Endodermal cell (in vitro differentiated cells): ENCODE measurements at regions not wholly inside any gene's neighbourhood (a gene's known extent, or its start where the extent isn't known, plus 50 kb on each side); places are given as distances from the start of the nearest gene placed in this dataset.

ENCODE experiments used
- DNase-seq: peaks from one replicate; pipeline ENCODE4 v3.0.0-alpha.2; 2017
- H3K27ac ChIP-seq: 2 replicates; pipeline ENCODE4 v1.5.1; 2013; ENCODE audit warnings: mild to moderate bottlenecking, low read depth, low read length, moderate library complexity
- H3K27me3 ChIP-seq: 2 replicates; pipeline ENCODE4 v1.6.1; 2013; ENCODE audit warnings: mild to moderate bottlenecking, low read length, moderate library complexity; ENCODE audit not compliant: insufficient read depth, control insufficient read depth, poor library complexity, severe bottlenecking
- H3K36me3 ChIP-seq: 2 replicates; pipeline ENCODE4 v1.7.0; 2013; ENCODE audit warnings: mild to moderate bottlenecking, low read length, moderate library complexity; ENCODE audit not compliant: control insufficient read depth, insufficient read depth
- H3K4me1 ChIP-seq: one replicate; pipeline ENCODE4 v1.7.0; 2013; ENCODE audit warnings: low read length; ENCODE audit not compliant: control insufficient read depth, insufficient read depth
- H3K4me3 ChIP-seq: 2 replicates; pipeline ENCODE4 v1.5.1; 2013; ENCODE audit warnings: mild to moderate bottlenecking, low read length, moderate library complexity
- H3K9ac ChIP-seq: 2 replicates; pipeline ENCODE4 v1.6.1; 2013; ENCODE audit warnings: mild to moderate bottlenecking, low read length, moderate library complexity; ENCODE audit not compliant: poor library complexity, severe bottlenecking; ENCODE audit errors: extremely low read depth
- H3K9me3 ChIP-seq: 2 replicates; pipeline ENCODE4 v1.6.1; 2013; ENCODE audit warnings: mild to moderate bottlenecking, low read length, moderate library complexity; ENCODE audit not compliant: control insufficient read depth
- H3K27ac Mint-ChIP-seq: 2 replicates; pipeline ENCODE4 v1.8.0; 2020; ENCODE audit warnings: mixed read lengths
- H3K27me3 Mint-ChIP-seq: 2 replicates; pipeline ENCODE4 v1.8.0; 2021; ENCODE audit warnings: mild to moderate bottlenecking, mixed read lengths; ENCODE audit not compliant: insufficient read depth
- H3K36me3 Mint-ChIP-seq: 2 replicates; pipeline ENCODE4 v1.8.0; 2020; ENCODE audit warnings: low read depth, mixed read lengths
- H3K4me1 Mint-ChIP-seq: 2 replicates; pipeline ENCODE4 v1.8.0; 2020; ENCODE audit warnings: mixed read lengths
- H3K4me3 Mint-ChIP-seq: 2 replicates; pipeline ENCODE4 v1.8.0; 2020; ENCODE audit warnings: mild to moderate bottlenecking, moderate library complexity, mixed read lengths
- H3K9me3 Mint-ChIP-seq: 2 replicates; pipeline ENCODE4 v1.8.0; 2020; ENCODE audit warnings: mild to moderate bottlenecking, mixed read lengths
- WGBS, 2 experiments: methylation state at CpG; one replicate each; pipeline versions ENCODE4 v1.1.5 to v1.1.7; 2013; ENCODE audit warnings: missing lambda C conversion rate in 2 of 2, mixed read lengths in 1 of 2; ENCODE audit not compliant: insufficient coverage in 1 of 2, insufficient read length in 1 of 2; 5-methylcytosine and 5-hydroxymethylcytosine counted together
- TF ChIP-seq, protein P1 (sequence below): fragments of 200-600 bp; sonication (generic); conservative IDR thresholded peaks from 2 replicates; pipeline ENCODE4 v1.5.0; 2021; ENCODE audit warnings: antibody characterized with exemption, mild to moderate bottlenecking

DNA sequence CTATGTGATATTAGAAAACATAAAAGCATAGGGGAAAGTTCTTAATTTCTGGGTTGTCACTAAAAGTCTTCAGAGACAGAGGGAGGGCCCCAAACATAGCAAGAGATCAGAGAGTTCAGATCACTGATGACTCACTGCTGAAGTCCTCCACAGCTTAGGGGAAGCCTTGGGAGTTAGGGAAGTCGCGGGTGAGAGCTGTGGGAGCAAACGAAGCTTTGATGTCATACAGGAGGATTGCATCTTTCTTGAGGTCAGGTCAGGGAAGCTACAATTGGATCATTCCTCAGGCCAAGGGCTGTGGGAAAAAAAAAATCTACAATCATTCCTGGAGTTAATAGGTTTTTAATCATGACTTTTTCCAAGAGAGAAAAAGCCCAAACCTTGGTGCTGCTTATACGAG is 96.2 kb downstream of the COPS8 start:
- WGBS, 2 experiments: 71 to 100% methylated on average over 1 to 4 of the region's 4 CpGs
- H3K36me3 Mint-ChIP-seq: no peaks in the 10 kb centered on the region
- H3K27ac Mint-ChIP-seq: no peak overlapping the region
- H3K4me1 Mint-ChIP-seq: no peaks in the 10 kb centered on the region
- no peak for DNase-seq
- H3K27me3 ChIP-seq: no peaks in the 10 kb centered on the region
- TF ChIP-seq, protein P1, sequence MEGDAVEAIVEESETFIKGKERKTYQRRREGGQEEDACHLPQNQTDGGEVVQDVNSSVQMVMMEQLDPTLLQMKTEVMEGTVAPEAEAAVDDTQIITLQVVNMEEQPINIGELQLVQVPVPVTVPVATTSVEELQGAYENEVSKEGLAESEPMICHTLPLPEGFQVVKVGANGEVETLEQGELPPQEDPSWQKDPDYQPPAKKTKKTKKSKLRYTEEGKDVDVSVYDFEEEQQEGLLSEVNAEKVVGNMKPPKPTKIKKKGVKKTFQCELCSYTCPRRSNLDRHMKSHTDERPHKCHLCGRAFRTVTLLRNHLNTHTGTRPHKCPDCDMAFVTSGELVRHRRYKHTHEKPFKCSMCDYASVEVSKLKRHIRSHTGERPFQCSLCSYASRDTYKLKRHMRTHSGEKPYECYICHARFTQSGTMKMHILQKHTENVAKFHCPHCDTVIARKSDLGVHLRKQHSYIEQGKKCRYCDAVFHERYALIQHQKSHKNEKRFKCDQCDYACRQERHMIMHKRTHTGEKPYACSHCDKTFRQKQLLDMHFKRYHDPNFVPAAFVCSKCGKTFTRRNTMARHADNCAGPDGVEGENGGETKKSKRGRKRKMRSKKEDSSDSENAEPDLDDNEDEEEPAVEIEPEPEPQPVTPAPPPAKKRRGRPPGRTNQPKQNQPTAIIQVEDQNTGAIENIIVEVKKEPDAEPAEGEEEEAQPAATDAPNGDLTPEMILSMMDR: no peak
- H3K27ac ChIP-seq: no peak overlapping the region
- H3K4me1 ChIP-seq: no peaks in the 10 kb centered on the region
- no peak overlapping the region for H3K4me3 ChIP-seq
- H3K36me3 ChIP-seq: no peaks in the 10 kb centered on the region
- no peak overlapping the region for H3K9ac ChIP-seq
- H3K4me3 Mint-ChIP-seq: no peak overlapping the region
- no peaks in the 10 kb centered on the region for H3K27me3 Mint-ChIP-seq
- no peaks in the 10 kb centered on the region for H3K9me3 ChIP-seq
- no peaks in the 10 kb centered on the region for H3K9me3 Mint-ChIP-seq

DNA sequence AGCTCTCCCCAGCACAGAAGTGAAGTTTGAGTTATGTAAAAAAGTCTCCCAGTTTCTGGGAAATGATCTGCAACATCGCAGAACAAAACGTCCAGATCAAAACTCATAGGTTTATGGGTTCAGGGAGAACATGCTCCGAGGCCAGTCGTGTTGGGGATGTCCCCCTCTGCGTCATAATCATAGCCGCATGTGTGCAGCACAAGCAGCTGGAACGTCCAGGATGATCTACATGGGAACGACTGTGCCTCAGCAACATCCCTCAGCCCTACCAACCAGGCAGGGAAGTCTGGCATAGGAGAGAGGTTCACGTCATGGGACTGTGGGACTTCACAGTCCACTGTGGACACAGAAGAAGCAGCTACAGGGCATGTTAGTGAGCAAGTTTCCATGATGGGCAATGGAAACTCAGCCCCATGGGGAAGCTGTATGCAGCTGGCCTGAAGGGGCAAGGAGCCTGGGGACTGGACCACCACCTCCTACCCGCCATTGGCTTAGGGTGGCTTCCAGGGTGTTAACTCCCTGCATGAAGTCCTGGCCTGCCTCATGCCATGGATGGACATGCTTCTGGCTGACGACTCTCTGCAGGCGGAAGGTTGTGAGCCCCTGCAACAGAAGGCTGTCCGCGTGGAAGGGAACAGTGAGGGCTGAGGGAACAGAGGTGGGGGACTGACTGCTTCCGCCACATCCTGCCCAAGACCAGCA is 96.9 kb downstream of the COPS8 start:
- Mint-ChIP-seq H3K27ac (no peak overlapping the region), H3K27me3 (no peaks in the 10 kb centered on the region), H3K9me3 (no peaks in the 10 kb centered on the region), H3K4me3 (no peak overlapping the region), H3K36me3 (no peaks in the 10 kb centered on the region), H3K4me1 (no peaks in the 10 kb centered on the region)
- TF ChIP-seq, protein P1: no peak
- H3K9me3 ChIP-seq: no peaks in the 10 kb centered on the region
- H3K27ac ChIP-seq: no peak overlapping the region
- H3K4me1 ChIP-seq: no peaks in the 10 kb centered on the region
- H3K4me3 ChIP-seq: no peak overlapping the region
- H3K27me3 ChIP-seq: no peaks in the 10 kb centered on the region
- H3K36me3 ChIP-seq: no peaks in the 10 kb centered on the region
- DNase-seq: no peak
- H3K9ac ChIP-seq: no peak overlapping the region
- 91 to 92% methylated on average over 7 to 15 of the region's 15 CpGs for WGBS, 2 experiments

DNA sequence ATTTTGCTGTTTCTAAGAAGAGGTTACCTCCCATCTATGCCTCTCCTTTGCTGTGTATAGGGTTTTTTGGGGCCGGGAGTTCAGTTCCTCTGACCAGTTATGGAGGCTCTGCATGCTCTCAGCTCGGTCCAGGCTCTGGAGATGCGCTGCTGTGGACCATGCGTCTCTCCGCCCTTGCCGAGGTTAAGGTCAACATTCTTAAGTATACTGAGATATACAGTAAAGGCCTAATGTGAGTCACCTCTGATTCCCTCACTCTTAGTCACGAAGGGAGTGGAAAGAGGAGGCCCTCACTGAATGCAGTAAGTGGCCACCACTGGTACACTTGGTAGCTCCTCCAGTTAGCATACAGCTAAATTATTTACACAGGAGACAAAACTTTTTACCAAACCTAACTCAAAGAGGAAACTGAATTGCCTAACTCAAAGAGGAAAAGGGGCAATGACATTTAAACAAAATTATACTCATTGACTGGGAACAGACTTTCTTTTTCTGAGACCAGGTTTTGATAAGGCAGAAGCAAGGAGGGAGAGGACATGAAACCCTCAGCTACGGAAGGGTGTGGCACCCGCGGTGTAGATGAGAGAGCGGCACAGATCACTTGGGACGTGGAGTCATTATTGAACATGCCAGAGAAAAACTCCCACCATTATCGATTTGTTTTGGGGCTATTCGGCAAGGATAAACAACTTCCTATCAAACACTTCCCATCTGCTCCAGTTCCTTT is 98.7 kb downstream of the COPS8 start:
- Histone ChIP-seq H3K9me3 (no peaks in the 10 kb centered on the region), H3K4me3 (no peak overlapping the region), H3K27me3 (no peaks in the 10 kb centered on the region), H3K9ac (no peak overlapping the region), H3K4me1 (no peaks in the 10 kb centered on the region), H3K27ac (no peak overlapping the region), H3K36me3 (no peaks in the 10 kb centered on the region)
- no peak for DNase-seq
- no peaks in the 10 kb centered on the region for H3K27me3 Mint-ChIP-seq
- H3K36me3 Mint-ChIP-seq: no peaks in the 10 kb centered on the region
- WGBS, 2 experiments: 88 to 90% methylated on average over 7 to 14 of the region's 14 CpGs
- H3K4me3 Mint-ChIP-seq: no peak overlapping the region
- TF ChIP-seq, protein P1: no peak
- H3K27ac Mint-ChIP-seq: no peak overlapping the region
- no peaks in the 10 kb centered on the region for H3K4me1 Mint-ChIP-seq
- H3K9me3 Mint-ChIP-seq: peaks cover under 1% of the 10 kb centered on the region
